Kidney epithelial cell (primary cell): ENCODE measurements at regions not wholly inside any gene's neighbourhood (a gene's known extent, or its start where the extent isn't known, plus 50 kb on each side); places are given as distances from the start of the nearest gene placed in this dataset.

Experiments
- DNase-seq: peaks from one replicate; pipeline ENCODE4 v3.0.0-alpha.2; 2010; ENCODE audit warnings: low read depth
- H3K27me3 ChIP-seq: 2 replicates; pipeline ENCODE4 v1.6.0; 2011; ENCODE audit warnings: low read length; ENCODE audit not compliant: control insufficient read depth, insufficient read depth
- H3K36me3 ChIP-seq: 2 replicates; pipeline ENCODE4 v1.5.1; 2011; ENCODE audit warnings: low read length; ENCODE audit not compliant: control insufficient read depth, insufficient read depth
- H3K4me3 ChIP-seq: 2 replicates; pipeline ENCODE4 v1.5.1; 2011; ENCODE audit warnings: low read depth, mild to moderate bottlenecking, control low read depth, low read length
- TF ChIP-seq, protein P1 (sequence below): IDR thresholded peaks from 2 replicates; pipeline ENCODE4 v1.5.1; 2011; ENCODE audit warnings: mild to moderate bottlenecking, moderate library complexity, low read length, control low read depth, inconsistent platforms; ENCODE audit not compliant: insufficient read depth, poor library complexity, severe bottlenecking

DNA sequence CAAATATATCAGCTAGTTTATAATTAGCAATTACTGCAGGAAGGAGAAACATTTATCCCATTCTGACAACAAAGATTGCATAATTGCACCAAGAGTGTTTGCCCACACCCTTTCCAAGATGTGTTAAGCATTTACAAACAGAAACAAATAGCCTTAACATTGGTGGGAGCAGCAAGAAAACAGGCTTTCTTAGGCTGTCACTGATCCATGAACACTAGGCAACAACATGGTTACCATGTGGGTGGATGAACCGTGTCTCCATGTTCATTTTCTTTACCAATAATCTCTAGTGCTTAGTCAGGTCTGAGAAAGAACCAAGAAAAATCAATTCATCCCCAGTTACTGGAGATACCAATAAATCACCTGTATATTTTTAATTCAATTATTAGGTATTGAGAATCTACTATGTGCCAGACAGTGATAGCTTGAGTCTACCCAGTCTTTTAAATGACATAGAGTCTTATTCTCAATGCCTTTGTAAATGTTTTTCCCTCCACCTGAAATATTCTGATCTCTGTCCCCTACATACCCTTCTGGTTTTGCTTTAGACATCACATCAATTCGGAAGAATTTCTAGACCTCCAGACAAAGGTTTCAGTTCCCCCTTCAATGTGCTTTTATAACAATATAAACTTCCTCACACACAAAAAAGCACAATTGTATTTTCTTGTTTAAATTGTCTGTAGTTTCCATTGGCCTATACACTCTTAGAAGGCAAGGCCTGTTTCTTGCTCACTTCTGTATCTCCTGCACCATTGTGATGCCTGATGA is 286.6 kb downstream of the PPP1R2C start:
- no peaks in the 10 kb centered on the region for H3K36me3 ChIP-seq
- H3K4me3 ChIP-seq: no peak overlapping the region
- TF ChIP-seq, protein P1, sequence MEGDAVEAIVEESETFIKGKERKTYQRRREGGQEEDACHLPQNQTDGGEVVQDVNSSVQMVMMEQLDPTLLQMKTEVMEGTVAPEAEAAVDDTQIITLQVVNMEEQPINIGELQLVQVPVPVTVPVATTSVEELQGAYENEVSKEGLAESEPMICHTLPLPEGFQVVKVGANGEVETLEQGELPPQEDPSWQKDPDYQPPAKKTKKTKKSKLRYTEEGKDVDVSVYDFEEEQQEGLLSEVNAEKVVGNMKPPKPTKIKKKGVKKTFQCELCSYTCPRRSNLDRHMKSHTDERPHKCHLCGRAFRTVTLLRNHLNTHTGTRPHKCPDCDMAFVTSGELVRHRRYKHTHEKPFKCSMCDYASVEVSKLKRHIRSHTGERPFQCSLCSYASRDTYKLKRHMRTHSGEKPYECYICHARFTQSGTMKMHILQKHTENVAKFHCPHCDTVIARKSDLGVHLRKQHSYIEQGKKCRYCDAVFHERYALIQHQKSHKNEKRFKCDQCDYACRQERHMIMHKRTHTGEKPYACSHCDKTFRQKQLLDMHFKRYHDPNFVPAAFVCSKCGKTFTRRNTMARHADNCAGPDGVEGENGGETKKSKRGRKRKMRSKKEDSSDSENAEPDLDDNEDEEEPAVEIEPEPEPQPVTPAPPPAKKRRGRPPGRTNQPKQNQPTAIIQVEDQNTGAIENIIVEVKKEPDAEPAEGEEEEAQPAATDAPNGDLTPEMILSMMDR: no peak
- DNase-seq: no peak
- H3K27me3 ChIP-seq: no peaks in the 10 kb centered on the region

DNA sequence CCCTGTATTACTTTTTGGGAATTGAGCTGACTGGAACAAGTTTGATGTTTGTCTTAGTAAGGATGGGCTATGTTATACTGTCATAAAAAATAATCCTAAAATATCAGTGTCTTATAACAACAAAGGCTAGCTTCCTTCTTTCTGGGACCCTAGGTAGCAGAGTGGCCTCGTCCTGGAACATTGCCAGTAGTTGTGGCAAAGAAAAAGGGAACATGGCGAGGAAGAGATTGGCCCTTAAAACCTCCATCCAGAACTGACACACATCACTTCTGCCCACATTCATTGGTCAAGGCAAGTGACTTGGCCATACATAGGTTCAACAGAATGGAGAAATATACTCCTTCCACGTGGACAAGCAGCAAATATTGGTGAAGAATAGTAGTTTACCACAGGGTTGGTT is 287.9 kb downstream of the PPP1R2C start:
- TF ChIP-seq, protein P1: no peak
- Histone ChIP-seq H3K36me3 (no peaks in the 10 kb centered on the region), H3K4me3 (no peak overlapping the region), H3K27me3 (no peaks in the 10 kb centered on the region)
- DNase-seq: no peak

- Histone ChIP-seq H3K36me3 (no peaks in the 10 kb centered on the region), H3K27me3 (no peaks in the 10 kb centered on the region), H3K4me3 (no peak overlapping the region)
- DNase-seq: no peak
- TF ChIP-seq, protein P1: no peak
Observed at GRCh38 chrX:42485601-42486000, 292.4 kb downstream of the PPP1R2C start.

- H3K4me3 ChIP-seq: no peak overlapping the region
- TF ChIP-seq, protein P1: no peak
- no peaks in the 10 kb centered on the region for H3K36me3 ChIP-seq
- no peaks in the 10 kb centered on the region for H3K27me3 ChIP-seq
- no peak for DNase-seq
Observed at GRCh38 chrX:42484233-42484632, 293.7 kb downstream of the PPP1R2C start.

DNA sequence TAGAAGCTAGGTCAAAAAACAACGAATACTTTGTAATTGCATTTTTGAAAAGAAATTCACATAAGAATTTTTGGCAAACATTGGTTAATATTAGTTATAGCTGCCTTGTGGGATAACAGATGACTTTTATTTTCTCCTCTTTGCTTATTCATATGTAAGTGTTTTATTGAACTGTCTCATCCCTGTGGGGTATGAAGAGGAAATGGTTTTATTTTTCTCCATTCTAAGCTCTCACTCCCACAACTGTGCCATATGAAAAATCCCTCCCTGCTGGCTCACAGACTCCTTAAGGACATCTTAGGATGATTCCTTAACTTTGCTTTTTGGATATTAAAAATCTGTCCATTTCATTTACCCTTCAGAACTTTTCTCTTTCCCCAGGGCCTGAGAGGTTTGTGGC is 300.6 kb downstream of the PPP1R2C start:
- Histone ChIP-seq H3K27me3 (no peaks in the 10 kb centered on the region), H3K4me3 (no peak overlapping the region)
- TF ChIP-seq, protein P1: no peak

DNA sequence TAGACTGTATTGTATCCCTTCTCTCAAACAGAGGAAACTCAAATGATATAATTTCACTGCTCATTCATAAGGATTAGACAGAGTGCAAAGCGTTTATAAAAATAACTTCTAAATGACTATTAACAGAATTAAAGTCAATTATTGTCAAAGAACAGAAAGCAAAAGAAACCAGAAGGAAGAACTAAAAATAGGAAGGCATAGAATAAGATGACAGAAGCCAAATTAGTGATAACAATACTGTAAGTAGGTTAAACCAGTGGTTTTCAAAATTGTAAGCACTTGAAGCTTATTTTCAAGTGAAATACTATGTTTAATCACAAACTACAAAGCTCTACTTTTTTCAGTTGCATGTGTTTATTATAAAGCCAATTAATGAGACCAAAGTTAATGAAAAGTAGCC is 305.2 kb downstream of the PPP1R2C start:
- no peak for DNase-seq

More for the DNA sequence above, 300.6 kb downstream of the PPP1R2C start:
- no peak for DNase-seq
- H3K36me3 ChIP-seq: no peaks in the 10 kb centered on the region

More for the DNA sequence above, 305.2 kb downstream of the PPP1R2C start:
- H3K36me3 ChIP-seq: no peaks in the 10 kb centered on the region
- H3K27me3 ChIP-seq: no peaks in the 10 kb centered on the region
- H3K4me3 ChIP-seq: no peak overlapping the region
- TF ChIP-seq, protein P1: no peak
